Heart left ventricle (tissue), 16 donors: ENCODE measurements at regions not wholly inside any gene's neighbourhood (a gene's known extent, or its start where the extent isn't known, plus 50 kb on each side); places are given as distances from the start of the nearest gene placed in this dataset.

Source experiments
- ATAC-seq, 4 donors: fragments of 200-7000 bp; cut with Tn5 transposase; one replicate each; pipeline ENCODE4 v1.9.1; 2020 to 2022; ENCODE audit warnings: moderate library complexity in 4 of 4, mild to moderate bottlenecking in 3 of 4, moderate number of reproducible peaks in 1 of 4
- DNase-seq, 5 donors: peaks; one replicate each; pipeline ENCODE4 v3.0.0-alpha.2; 2020
- H3K27ac ChIP-seq, 12 donors: fragments of 200-600 bp; sonication (generic) in 4 of 12; one replicate each; pipeline versions ENCODE4 v1.5.0 to v1.8.0; 2016 to 2022; ENCODE audit warnings: mild to moderate bottlenecking in 2 of 12
- H3K27me3 ChIP-seq, 9 donors: fragments of 200-600 bp; sonication (generic) in 2 of 9; one replicate each; pipeline versions ENCODE4 v1.5.1 to v1.8.0; 2016 to 2022; ENCODE audit warnings: mild to moderate bottlenecking in 3 of 9
- H3K36me3 ChIP-seq, 9 donors: fragments of 200-600 bp; sonication (generic) in 2 of 9; one replicate each; pipeline versions ENCODE4 v1.5.0 to v1.8.0; 2018 to 2022; ENCODE audit warnings: mild to moderate bottlenecking in 2 of 9
- H3K4me1 ChIP-seq, 12 donors: fragments of 200-600 bp; sonication (generic) in 4 of 12; one replicate each; pipeline versions ENCODE4 v1.5.0 to v1.8.0; 2016 to 2022; ENCODE audit warnings: mild to moderate bottlenecking in 3 of 12
- H3K4me3 ChIP-seq, 12 donors: fragments of 200-600 bp; sonication (generic) in 4 of 12; one replicate each; pipeline versions ENCODE4 v1.5.0 to v1.8.0; 2017 to 2022; ENCODE audit warnings: mild to moderate bottlenecking in 9 of 12, moderate library complexity in 4 of 12
- H3K9me3 ChIP-seq, 12 donors: fragments of 200-600 bp; sonication (generic) in 4 of 12; one replicate each; pipeline versions ENCODE4 v1.5.0 to v1.8.0; 2016 to 2022; ENCODE audit warnings: mild to moderate bottlenecking in 1 of 12
- CTCF ChIP-seq, 12 donors: fragments of 200-600 bp; sonication (generic) in 4 of 12; IDR thresholded peaks; one replicate each; pipeline versions ENCODE4 v1.5.0 to v1.8.0; 2018 to 2022; ENCODE audit warnings: antibody characterized with exemption in 12 of 12, mild to moderate bottlenecking in 5 of 12
- POLR2A ChIP-seq, 2 donors: fragments of 450-650 bp; IDR thresholded peaks; one replicate each; pipeline ENCODE4 v1.6.1; 2017; ENCODE audit warnings: antibody characterized with exemption in 2 of 2, mild to moderate bottlenecking in 2 of 2, moderate library complexity in 2 of 2
- WGBS, 4 donors: extraction: QIAGEN DNeasy Blood & Tissue Kit in 2 of 4; methylation state at CpG; one replicate each; pipeline versions ENCODE4 v1.1.5 to v1.1.7; 2013 to 2018; 5-methylcytosine and 5-hydroxymethylcytosine counted together
- intact Hi-C, 10 donors: fragments of 100-400 bp; cut with DNase I; formaldehyde crosslinking; loops; one replicate each; pipeline versions ENCODE4 v1.11.1 to v1.14.2; 2022
- donor health status: ischemic (EF 13 %, LVEDD 7.1; RV severe dilation, severe dysfunction).
- donor health status: healthy with polysubstance abuse.
- donor health status: DM: no; HTN: yes; CAD: no.
- donor health status: DM: no; HTN: no; CAD: no.
- donor health status: ischemic (EF 25% LVEDD 6.9; RV normal size, moderate dysfunction).
- donor health status: ischemic (EF 25% LVEDD 5.7; RV mildly dilated, moderate dysfunction).
- donor health status: healthy.
- donor health status: DM: yes; HTN: yes; CAD: no.
- donor health status: ischemic (EF 35%, LVEDD 5.7; RV mildly dilated, moderate dysfunction).
- donor health status: nonischemic (EF 11% LVEDD 7.7; RV severe dilation, severe dysfunction).
- donor health status: DM: yes; HTN: yes; CAD: no.
- donor health status: PGD.
- donor health status: ischemic (EF 29% LVEDD 5.4; RV normal size, mild dysfunction).
- donor health status: nonischemic (EF 23%, LVEDD 6.1; RV moderate dilation, normal function).

GRCh38 chr2:228841475-228841874, 429.6 kb downstream of the PID1 start:
- no peaks in the 10 kb centered on the region for H3K27me3 ChIP-seq
- ATAC-seq (peak in 1 of 4 donors; percentile 41), DNase-seq (no peak)
- peak overlapping the region in 1 of 12 donors; percentile 17 for H3K4me3 ChIP-seq
- intact Hi-C loops = no loop called here
- no peaks in the 10 kb centered on the region for H3K9me3 ChIP-seq
- no peaks in the 10 kb centered on the region for H3K4me1 ChIP-seq
- H3K27ac ChIP-seq = peak overlapping the region in 8 of 12 donors; percentile 10 to 59 (median 39)
- no peaks in the 10 kb centered on the region for H3K36me3 ChIP-seq
- 66 to 78% (median 67%) methylated on average over 5 of the region's 5 CpGs for WGBS, 4 donors
- TF ChIP-seq POLR2A (IDR thresholded peaks at IDR 0.05) (no peak), CTCF (IDR thresholded peaks at IDR 0.05) (no peak)

DNA sequence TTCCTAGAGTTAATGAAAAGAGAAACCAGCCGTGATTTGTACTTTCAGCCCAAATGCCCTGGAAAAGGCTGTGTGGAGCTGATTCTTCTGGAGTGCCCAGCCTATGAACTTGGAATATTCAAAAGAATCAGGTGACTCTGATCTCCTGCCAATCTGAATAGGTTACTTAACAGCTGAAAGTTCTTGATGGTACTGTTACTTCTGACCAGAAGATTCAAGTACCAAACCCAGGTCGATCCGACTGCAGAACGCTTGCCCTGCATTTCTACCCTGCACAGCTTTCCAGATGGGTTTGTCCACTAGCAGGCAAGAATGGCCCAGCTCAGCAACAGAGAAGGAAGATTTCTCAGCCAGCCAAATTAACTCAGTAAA, 430.4 kb downstream of the PID1 start:
- 74 to 91% (median 87%) methylated on average over 4 of the region's 4 CpGs for WGBS, 4 donors

GRCh38 chr2:228840113-228840742, 430.9 kb downstream of the PID1 start:
- no peaks in the 10 kb centered on the region for H3K9me3 ChIP-seq
- intact Hi-C loops = no loop called here
- H3K36me3 ChIP-seq = no peaks in the 10 kb centered on the region
- H3K4me1 ChIP-seq = no peaks in the 10 kb centered on the region
- no peaks in the 10 kb centered on the region for H3K27me3 ChIP-seq
- no peak overlapping the region for H3K27ac ChIP-seq
- ATAC-seq (no peak), DNase-seq (no peak)
- TF ChIP-seq POLR2A (IDR thresholded peaks at IDR 0.05) = no peak
- no peak for TF ChIP-seq CTCF (IDR thresholded peaks at IDR 0.05)
- WGBS, 4 donors = 77 to 82% (median 80%) methylated on average over 6 of the region's 6 CpGs
- peak overlapping the region in 4 of 12 donors; percentile 3 to 17 (median 6) for H3K4me3 ChIP-seq

More for the DNA sequence above, 430.4 kb downstream of the PID1 start:
- peak overlapping the region in 5 of 12 donors; percentile 5 to 49 (median 14) for H3K27ac ChIP-seq
- DNase-seq (no peak), ATAC-seq (no peak)
- H3K27me3 ChIP-seq = no peaks in the 10 kb centered on the region
- TF ChIP-seq CTCF (IDR thresholded peaks at IDR 0.05) = no peak
- no peak for TF ChIP-seq POLR2A (IDR thresholded peaks at IDR 0.05)
- H3K36me3 ChIP-seq = no peaks in the 10 kb centered on the region
- intact Hi-C loops = no loop called here
- no peaks in the 10 kb centered on the region for H3K4me1 ChIP-seq
- H3K4me3 ChIP-seq = peak overlapping the region in 4 of 12 donors; percentile 3 to 17 (median 6)
- H3K9me3 ChIP-seq = no peaks in the 10 kb centered on the region

DNA sequence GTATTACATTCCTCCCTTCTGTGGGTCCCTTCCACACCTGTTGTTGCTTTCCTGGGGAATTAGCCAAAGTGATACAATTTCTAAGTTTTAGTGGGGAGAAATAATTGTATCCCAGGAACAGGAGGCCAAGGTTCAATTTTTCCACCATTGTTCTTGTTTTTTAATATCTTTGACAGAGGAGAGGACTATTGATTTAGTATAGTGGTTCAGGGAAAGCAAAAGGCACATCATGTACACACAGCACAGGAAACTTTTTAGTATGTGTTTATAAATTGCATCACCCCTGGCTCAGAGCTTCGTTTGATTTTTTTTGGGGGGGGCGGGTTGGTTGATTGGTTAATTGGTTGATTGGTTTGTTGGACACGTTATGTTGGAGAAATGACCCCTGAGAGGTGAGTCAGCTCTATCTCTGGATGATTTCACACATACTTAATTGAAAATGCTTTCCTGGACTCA, 431.6 kb downstream of the PID1 start:
- intact Hi-C loops = no loop called here
- DNase-seq = no peak
- no peaks in the 10 kb centered on the region for H3K9me3 ChIP-seq
- no peaks in the 10 kb centered on the region for H3K27me3 ChIP-seq
- H3K4me1 ChIP-seq = no peaks in the 10 kb centered on the region
- WGBS, 4 donors = 40 to 53% (median 46%) methylated on average over 3 of the region's 3 CpGs
- no peak overlapping the region for H3K4me3 ChIP-seq
- TF ChIP-seq CTCF (IDR thresholded peaks at IDR 0.05) (no peak), POLR2A (IDR thresholded peaks at IDR 0.05) (no peak)
- H3K36me3 ChIP-seq = no peaks in the 10 kb centered on the region
- H3K27ac ChIP-seq = no peak overlapping the region
- peak in 1 of 4 donors; percentile 16 for ATAC-seq
